ENCODE measurements at regions not wholly inside any gene's neighbourhood (a gene's known extent, or its start where the extent isn't known, plus 50 kb on each side); places are given as distances from the start of the nearest gene placed in this dataset.

GRCh38 chr4:180335566-180335965 is 1907.6 kb upstream of the TENM3 start:
- Histone ChIP-seq H3K36me3 (ENCODE audit: insufficient read depth, low read length) (no peaks in the 10 kb centered on the region), H3K4me2 (ENCODE audit: insufficient read depth, low read length) (no peak overlapping the region), H2AFZ (ENCODE audit: low read length) (no peak overlapping the region), H4K20me1 (ENCODE audit: insufficient read depth, low read length) (no peaks in the 10 kb centered on the region), H3K9me3 (ENCODE audit: low read depth, low read length) (no peaks in the 10 kb centered on the region), H3K4me3 (ENCODE audit: insufficient read depth, low read length) (no peak overlapping the region), H3K4me1 (ENCODE audit: insufficient read depth, low read length) (no peaks in the 10 kb centered on the region), H3K79me2 (ENCODE audit: insufficient read depth, low read length) (no peaks in the 10 kb centered on the region), H3K27me3 (ENCODE audit: insufficient read depth, low read length) (no peaks in the 10 kb centered on the region), H3K27ac (ENCODE audit: low read depth, low read length) (no peak overlapping the region)
- no peak for TF ChIP-seq CTCF (IDR thresholded peaks at IDR 0.05; ENCODE audit: extremely low read depth, low read depth, low read length)
- no peak for DNase-seq (ENCODE audit: insufficient read length, low spot score, missing footprints)

DNA sequence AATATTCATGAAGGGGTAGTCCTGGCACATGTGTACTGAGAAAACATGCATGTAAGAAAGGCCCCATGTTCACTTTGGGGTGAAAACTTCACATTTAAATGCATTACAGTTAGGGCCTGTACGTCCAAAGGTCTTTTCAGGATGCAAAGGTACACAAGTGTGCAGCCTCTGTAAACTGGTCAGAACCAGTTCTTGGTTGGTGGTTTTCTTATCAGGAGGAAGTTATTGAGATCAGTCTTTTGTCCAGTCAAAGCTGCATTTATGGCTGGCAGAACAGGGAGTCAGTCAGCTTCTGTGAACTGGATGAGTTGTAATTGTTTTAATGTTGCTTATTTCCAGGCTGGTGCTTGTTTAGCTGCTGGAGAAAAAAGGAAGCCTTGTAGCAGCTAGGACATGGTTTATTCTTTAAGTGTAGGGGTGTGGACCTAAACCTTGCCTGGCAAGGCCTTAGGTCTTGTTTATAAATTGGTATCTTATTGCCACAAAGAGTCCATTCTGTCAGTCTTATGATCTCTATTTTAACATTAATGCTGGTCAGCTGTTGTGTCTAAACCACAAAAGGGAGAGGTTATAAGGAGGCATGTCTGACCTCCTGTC is 1906.6 kb upstream of the TENM3 start:
- H3K27ac ChIP-seq (ENCODE audit: low read depth, low read length) = no peak overlapping the region
- no peak for TF ChIP-seq CTCF (IDR thresholded peaks at IDR 0.05; ENCODE audit: extremely low read depth, low read depth, low read length)
- H2AFZ ChIP-seq (ENCODE audit: low read length) = no peak overlapping the region
- no peaks in the 10 kb centered on the region for H3K79me2 ChIP-seq (ENCODE audit: insufficient read depth, low read length)
- H3K9me3 ChIP-seq (ENCODE audit: low read depth, low read length) = no peaks in the 10 kb centered on the region
- no peaks in the 10 kb centered on the region for H3K27me3 ChIP-seq (ENCODE audit: insufficient read depth, low read length)
- no peak overlapping the region for H3K4me2 ChIP-seq (ENCODE audit: insufficient read depth, low read length)
- H3K4me3 ChIP-seq (ENCODE audit: insufficient read depth, low read length) = no peak overlapping the region
- H3K36me3 ChIP-seq (ENCODE audit: insufficient read depth, low read length) = no peaks in the 10 kb centered on the region
- no peaks in the 10 kb centered on the region for H3K4me1 ChIP-seq (ENCODE audit: insufficient read depth, low read length)
- H4K20me1 ChIP-seq (ENCODE audit: insufficient read depth, low read length) = no peaks in the 10 kb centered on the region
- DNase-seq (ENCODE audit: insufficient read length, low spot score, missing footprints) = no peak

GRCh38 chr4:180341926-180342325 is 1901.3 kb upstream of the TENM3 start:
- H3K4me2 ChIP-seq (ENCODE audit: insufficient read depth, low read length) = no peak overlapping the region
- H3K79me2 ChIP-seq (ENCODE audit: insufficient read depth, low read length) = no peaks in the 10 kb centered on the region
- no peaks in the 10 kb centered on the region for H3K9me3 ChIP-seq (ENCODE audit: low read depth, low read length)
- H2AFZ ChIP-seq (ENCODE audit: low read length) = no peak overlapping the region
- no peaks in the 10 kb centered on the region for H3K27me3 ChIP-seq (ENCODE audit: insufficient read depth, low read length)
- H4K20me1 ChIP-seq (ENCODE audit: insufficient read depth, low read length) = no peaks in the 10 kb centered on the region
- H3K27ac ChIP-seq (ENCODE audit: low read depth, low read length) = no peak overlapping the region
- H3K36me3 ChIP-seq (ENCODE audit: insufficient read depth, low read length) = no peaks in the 10 kb centered on the region
- no peak for DNase-seq (ENCODE audit: insufficient read length, low spot score, missing footprints)
- no peaks in the 10 kb centered on the region for H3K4me1 ChIP-seq (ENCODE audit: insufficient read depth, low read length)
- no peak overlapping the region for H3K4me3 ChIP-seq (ENCODE audit: insufficient read depth, low read length)
- TF ChIP-seq CTCF (IDR thresholded peaks at IDR 0.05; ENCODE audit: extremely low read depth, low read depth, low read length) = no peak

DNA sequence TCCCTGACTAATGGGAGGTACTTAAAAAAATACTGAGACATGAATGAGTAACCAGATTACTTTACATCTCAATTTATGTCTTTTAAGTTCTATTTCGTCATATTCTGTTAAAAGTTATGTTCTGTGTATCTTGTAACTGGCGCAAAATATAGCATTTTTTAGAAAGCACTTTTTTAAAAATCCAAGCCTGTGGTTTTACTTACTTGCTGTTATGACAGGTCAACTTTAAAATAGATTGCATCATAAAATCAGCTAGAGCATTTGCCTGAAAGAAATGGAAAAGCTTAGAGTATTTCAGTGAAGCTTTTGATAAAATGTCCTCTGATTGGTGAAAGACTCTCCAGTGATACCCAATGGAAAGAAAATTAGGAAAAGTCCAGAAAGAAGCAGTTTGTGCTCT is 1892.3 kb upstream of the TENM3 start:
- Histone ChIP-seq H2AFZ (ENCODE audit: low read length) (no peak overlapping the region), H3K79me2 (ENCODE audit: insufficient read depth, low read length) (no peaks in the 10 kb centered on the region), H3K36me3 (ENCODE audit: insufficient read depth, low read length) (no peaks in the 10 kb centered on the region), H3K4me1 (ENCODE audit: insufficient read depth, low read length) (no peaks in the 10 kb centered on the region), H3K4me3 (ENCODE audit: insufficient read depth, low read length) (no peak overlapping the region), H4K20me1 (ENCODE audit: insufficient read depth, low read length) (no peaks in the 10 kb centered on the region), H3K27ac (ENCODE audit: low read depth, low read length) (no peak overlapping the region), H3K27me3 (ENCODE audit: insufficient read depth, low read length) (no peaks in the 10 kb centered on the region), H3K9me3 (ENCODE audit: low read depth, low read length) (no peaks in the 10 kb centered on the region), H3K4me2 (ENCODE audit: insufficient read depth, low read length) (no peak overlapping the region)
- no peak for TF ChIP-seq CTCF (IDR thresholded peaks at IDR 0.05; ENCODE audit: extremely low read depth, low read depth, low read length)
- DNase-seq (ENCODE audit: insufficient read length, low spot score, missing footprints) = no peak
